B cell (primary cell): ENCODE measurements at regions not wholly inside any gene's neighbourhood (a gene's known extent, or its start where the extent isn't known, plus 50 kb on each side); places are given as distances from the start of the nearest gene placed in this dataset.

ENCODE experiments used
- ATAC-seq: fragments of 200-7000 bp; cut with Tn5 transposase; one replicate; pipeline ENCODE4 v1.10.0; 2021; ENCODE audit warnings: low read depth, mild to moderate bottlenecking, moderate number of reproducible peaks, moderate library complexity
- CTCF ChIA-PET: fragments of 350-600 bp; sonication (Branson Sonifier 250); formaldehyde crosslinking; loops from one replicate; lab custom pipeline; 2021; ENCODE audit warnings: antibody characterized with exemption, inconsistent platforms; lab: Charles Lee
- POLR2A ChIA-PET: fragments of 350-600 bp; sonication (Branson Sonifier 250); formaldehyde crosslinking; loops from one replicate; lab custom pipeline; 2021; ENCODE audit warnings: antibody characterized with exemption; lab: Charles Lee
- DNase-seq: peaks from one replicate; pipeline ENCODE4 v3.0.0; 2013
- H2AFZ ChIP-seq: 2 replicates; pipeline ENCODE4 v1.6.1; 2012; ENCODE audit warnings: mild to moderate bottlenecking, low read depth, low read length; ENCODE audit not compliant: insufficient read depth, poor library complexity, severe bottlenecking
- H3K27ac ChIP-seq, 2 donors: 1 replicate in 1 of 2; 2 replicates in 1 of 2; pipeline ENCODE4 v1.5.1; 2012 to 2013; ENCODE audit warnings: low read length in 2 of 2, mild to moderate bottlenecking in 2 of 2, moderate library complexity in 1 of 2
- H3K27me3 ChIP-seq, 4 experiments: fragments of 200-600 bp in 1 of 4; sonication (generic) in 1 of 4; replicated peaks in 1 of 4; 1 replicate in 2 of 4; 2 replicates in 2 of 4; pipeline versions ENCODE4 v1.6.1 to v1.7.0; 2013 to 2016; ENCODE audit warnings: low read length in 3 of 4, mild to moderate bottlenecking in 2 of 4, mixed read lengths in 1 of 4, moderate library complexity in 1 of 4; ENCODE audit not compliant: insufficient read depth in 4 of 4, control insufficient read depth in 3 of 4; ENCODE audit errors: control extremely low read depth in 1 of 4
- H3K36me3 ChIP-seq, 2 experiments: replicated peaks in 1 of 2; 1 replicate in 1 of 2; 2 replicates in 1 of 2; pipeline versions ENCODE4 v1.6.1 to v1.7.1; 2013; ENCODE audit warnings: low read length in 1 of 2; ENCODE audit not compliant: insufficient read depth in 2 of 2, control insufficient read depth in 1 of 2; ENCODE audit errors: control extremely low read depth in 1 of 2, extremely low read depth in 1 of 2
- H3K4me1 ChIP-seq, 2 donors: fragments of 200-600 bp in 1 of 2; sonication (generic) in 1 of 2; 1 replicate in 1 of 2; 2 replicates in 1 of 2; pipeline versions ENCODE4 v1.5.1 to v1.6.1; 2013 to 2017; ENCODE audit warnings: low read length in 2 of 2; ENCODE audit not compliant: control insufficient read depth in 2 of 2, insufficient read depth in 2 of 2
- H3K4me2 ChIP-seq: replicated peaks from 2 replicates; pipeline ENCODE3; 2012; ENCODE audit warnings: mild to moderate bottlenecking, low read depth, low read length; ENCODE audit not compliant: poor library complexity, severe bottlenecking
- H3K4me3 ChIP-seq, 5 experiments: fragments of 200-600 bp in 1 of 5; sonication (generic) in 1 of 5; 1 replicate in 3 of 5; 2 replicates in 2 of 5; pipeline versions ENCODE4 v1.5.1 to v1.7.0; 2011 to 2016; ENCODE audit warnings: low read length in 4 of 5, mild to moderate bottlenecking in 4 of 5, low read depth in 2 of 5, control low read depth in 1 of 5, moderate library complexity in 1 of 5; ENCODE audit not compliant: insufficient read depth in 1 of 5; ENCODE audit errors: control extremely low read depth in 1 of 5, extremely low read depth in 1 of 5
- H3K79me2 ChIP-seq: fragments of 200-600 bp; sonication (generic); one replicate; pipeline ENCODE4 v1.6.0; 2016; ENCODE audit warnings: low read length; ENCODE audit not compliant: control insufficient read depth, insufficient read depth
- H3K9ac ChIP-seq: fragments of 200-600 bp; sonication (generic); 2 replicates; pipeline ENCODE4 v1.6.1; 2017; ENCODE audit warnings: mild to moderate bottlenecking, low read length, moderate library complexity
- H3K9me3 ChIP-seq, 3 donors: one replicate each; pipeline versions ENCODE4 v1.6.1 to v1.7.1; 2013; ENCODE audit warnings: low read length in 2 of 3; ENCODE audit not compliant: control insufficient read depth in 2 of 3, insufficient read depth in 1 of 3; ENCODE audit errors: control extremely low read depth in 1 of 3
- H4K20me1 ChIP-seq: 2 replicates; pipeline ENCODE4 v1.6.0; 2012; ENCODE audit warnings: mild to moderate bottlenecking, low read length; ENCODE audit not compliant: insufficient read depth, control insufficient read depth, poor library complexity, severe bottlenecking
- H3K27ac Mint-ChIP-seq: one replicate; pipeline ENCODE4 v1.8.0; 2021; ENCODE audit warnings: mixed read lengths
- H3K27me3 Mint-ChIP-seq: one replicate; pipeline ENCODE4 v1.8.0; 2021; ENCODE audit warnings: mixed read lengths
- H3K4me1 Mint-ChIP-seq: one replicate; pipeline ENCODE4 v1.8.0; 2021; ENCODE audit warnings: mixed read lengths
- H3K4me3 Mint-ChIP-seq: one replicate; pipeline ENCODE4 v1.8.0; 2021; ENCODE audit warnings: mixed read lengths
- H3K9me3 Mint-ChIP-seq: one replicate; pipeline ENCODE4 v1.8.0; 2022; ENCODE audit warnings: mixed read lengths; ENCODE audit not compliant: insufficient read depth
- CTCF ChIP-seq: fragments of 200-600 bp; IDR thresholded peaks from one replicate; pipeline ENCODE4 v1.8.0; 2022; ENCODE audit warnings: antibody characterized with exemption, mild to moderate bottlenecking
- EZH2 ChIP-seq: IDR thresholded peaks from 2 replicates; pipeline ENCODE4 v1.6.1; 2012; ENCODE audit warnings: borderline replicate concordance, low read depth, mild to moderate bottlenecking, moderate library complexity, low read length; ENCODE audit not compliant: insufficient read depth, poor library complexity, severe bottlenecking
- WGBS: methylation state at CpG from one replicate; pipeline ENCODE4 v1.1.5; 2013; ENCODE audit warnings: missing lambda C conversion rate; ENCODE audit not compliant: insufficient coverage; 5-methylcytosine and 5-hydroxymethylcytosine counted together
- intact Hi-C: fragments of 100-400 bp; cut with micrococcal nuclease; formaldehyde crosslinking; loops from one replicate; pipeline ENCODE4 v1.10.0; 2022

- no peaks in the 10 kb centered on the region for H3K4me1 Mint-ChIP-seq
- no peak overlapping the region for H3K4me3 Mint-ChIP-seq
- Histone ChIP-seq H3K79me2 (no peaks in the 10 kb centered on the region), H3K27me3 (no peaks in the 10 kb centered on the region), H3K9ac (no peak overlapping the region), H2AFZ (no peak overlapping the region), H3K4me2 (no peak overlapping the region), H4K20me1 (no peaks in the 10 kb centered on the region), H3K9me3 (no peaks in the 10 kb centered on the region), H3K36me3 (no peaks in the 10 kb centered on the region), H3K27ac (no peak overlapping the region), H3K4me3 (no peak overlapping the region), H3K4me1 (no peaks in the 10 kb centered on the region)
- H3K27ac Mint-ChIP-seq: no peak overlapping the region
- no peak for DNase-seq
- TF ChIP-seq CTCF (no peak), EZH2 (no peak)
- CTCF ChIA-PET: no interaction called here
- POLR2A ChIA-PET: no interaction called here
- 60% methylated on average over 1 of the region's 2 CpGs for WGBS
- no peaks in the 10 kb centered on the region for H3K27me3 Mint-ChIP-seq
- H3K9me3 Mint-ChIP-seq: no peaks in the 10 kb centered on the region
- intact Hi-C loops: no loop called here
- ATAC-seq: no peak
Observed at GRCh38 chr5:125550274-125550673, 803.8 kb upstream of the ZNF608 start.

- intact Hi-C loops: no loop called here
- no peak overlapping the region for H2AFZ ChIP-seq
- H4K20me1 ChIP-seq: no peaks in the 10 kb centered on the region
- ATAC-seq (no peak), DNase-seq (no peak)
- H3K4me3 ChIP-seq: no peak overlapping the region
- H3K36me3 ChIP-seq: no peaks in the 10 kb centered on the region
- no peaks in the 10 kb centered on the region for H3K4me1 Mint-ChIP-seq
- no peaks in the 10 kb centered on the region for H3K27me3 Mint-ChIP-seq
- no peak overlapping the region for H3K9ac ChIP-seq
- H3K27me3 ChIP-seq: no peaks in the 10 kb centered on the region
- ChIA-PET CTCF (no interaction called here), POLR2A (no interaction called here)
- no peaks in the 10 kb centered on the region for H3K79me2 ChIP-seq
- H3K4me1 ChIP-seq: no peaks in the 10 kb centered on the region
- no peaks in the 10 kb centered on the region for H3K9me3 Mint-ChIP-seq
- no peak overlapping the region for H3K27ac Mint-ChIP-seq
- no peaks in the 10 kb centered on the region for H3K9me3 ChIP-seq
- TF ChIP-seq EZH2 (no peak), CTCF (no peak)
- H3K27ac ChIP-seq: no peak overlapping the region
- H3K4me3 Mint-ChIP-seq: no peak overlapping the region
- H3K4me2 ChIP-seq: no peak overlapping the region
Observed at GRCh38 chr5:125551246-125551645, 804.8 kb upstream of the ZNF608 start.
